ENCODE measurements at regions not wholly inside any gene's neighbourhood (a gene's known extent, or its start where the extent isn't known, plus 50 kb on each side); places are given as distances from the start of the nearest gene placed in this dataset.

- H3K4me3 ChIP-seq (ENCODE audit: low read length) = no peak overlapping the region
- no peak for TF ChIP-seq CTCF (conservative IDR thresholded peaks at IDR 0.05; ENCODE audit: low read depth, low read length)
- DNase-seq (ENCODE audit: low read depth) = no peak
These were observed 396.7 kb upstream of the CLINT1 start for GRCh38 chr5:158255609-158256008.

GRCh38 chr5:158246661-158247060, 387.7 kb upstream of the CLINT1 start:
- TF ChIP-seq CTCF (conservative IDR thresholded peaks at IDR 0.05; ENCODE audit: low read depth, low read length) = no peak
- no peak overlapping the region for H3K4me3 ChIP-seq (ENCODE audit: low read length)
- DNase-seq (ENCODE audit: low read depth) = no peak

GRCh38 chr5:158245513-158245912, 386.6 kb upstream of the CLINT1 start:
- H3K4me3 ChIP-seq (ENCODE audit: low read length) = no peak overlapping the region
- DNase-seq (ENCODE audit: low read depth) = no peak
- no peak for TF ChIP-seq CTCF (conservative IDR thresholded peaks at IDR 0.05; ENCODE audit: low read depth, low read length)

GRCh38 chr5:158244882-158245281, 385.9 kb upstream of the CLINT1 start:
- H3K4me3 ChIP-seq (ENCODE audit: low read length) = no peak overlapping the region
- no peak for TF ChIP-seq CTCF (conservative IDR thresholded peaks at IDR 0.05; ENCODE audit: low read depth, low read length)
- no peak for DNase-seq (ENCODE audit: low read depth)

- H3K4me3 ChIP-seq (ENCODE audit: low read length) = no peak overlapping the region
- TF ChIP-seq CTCF (conservative IDR thresholded peaks at IDR 0.05; ENCODE audit: low read depth, low read length) = no peak
- no peak for DNase-seq (ENCODE audit: low read depth)
These were observed 377.8 kb upstream of the CLINT1 start for GRCh38 chr5:158236511-158237335.

- no peak for DNase-seq (ENCODE audit: low read depth)
- H3K4me3 ChIP-seq (ENCODE audit: low read length) = no peak overlapping the region
- no peak for TF ChIP-seq CTCF (conservative IDR thresholded peaks at IDR 0.05; ENCODE audit: low read depth, low read length)
These were observed 376.2 kb upstream of the CLINT1 start for GRCh38 chr5:158235159-158235547.

Measured in retinal pigment epithelial cell (primary cell).